SK-N-SH treated with all-trans-retinoic acid at 6 μM for 48 hours (cell line): ENCODE measurements at regions not wholly inside any gene's neighbourhood (a gene's known extent, or its start where the extent isn't known, plus 50 kb on each side); places are given as distances from the start of the nearest gene placed in this dataset.

Experiments
- BACH2 ChIP-seq: fragments of 250-450 bp; sonication (Bioruptor Pico); IDR thresholded peaks from 2 replicates; pipeline ENCODE4 v1.9.0; 2021; ENCODE audit warnings: mild to moderate bottlenecking, borderline replicate concordance
- CSRNP3 ChIP-seq: fragments of 250-450 bp; sonication (Bioruptor Pico); IDR thresholded peaks from 2 replicates; pipeline ENCODE4 v1.5.1; 2021; ENCODE audit warnings: mild to moderate bottlenecking, moderate library complexity
- ESRRG ChIP-seq: fragments of 250-450 bp; sonication (Bioruptor Pico); IDR thresholded peaks from 2 replicates; pipeline ENCODE4 v1.6.1; 2021; ENCODE audit warnings: mild to moderate bottlenecking
- GLIS3 ChIP-seq: fragments of 250-450 bp; sonication (Bioruptor Pico); IDR thresholded peaks from 2 replicates; pipeline ENCODE4 v1.5.0; 2020; ENCODE audit warnings: mild to moderate bottlenecking, moderate library complexity
- POU6F1 ChIP-seq: fragments of 250-450 bp; sonication (Bioruptor Pico); IDR thresholded peaks from 2 replicates; pipeline ENCODE4 v1.8.0; 2021; ENCODE audit warnings: low read depth, mild to moderate bottlenecking, moderate library complexity, borderline replicate concordance
- RARB ChIP-seq: fragments of 250-450 bp; sonication (Bioruptor Pico); IDR thresholded peaks from 2 replicates; pipeline ENCODE4 v1.8.0; 2021; ENCODE audit warnings: mild to moderate bottlenecking, moderate library complexity
- TCF4 ChIP-seq: fragments of 250-450 bp; sonication (Bioruptor Pico); IDR thresholded peaks from 2 replicates; pipeline ENCODE4 v1.8.0; 2021; ENCODE audit warnings: mild to moderate bottlenecking, moderate library complexity, borderline replicate concordance
- ZFP3 ChIP-seq: fragments of 250-450 bp; sonication (Bioruptor Pico); IDR thresholded peaks from 2 replicates; pipeline ENCODE4 v1.5.0; 2020; ENCODE audit warnings: mild to moderate bottlenecking, moderate library complexity
- ZNF565 ChIP-seq: fragments of 450-650 bp; formaldehyde crosslinking; conservative IDR thresholded peaks from 2 replicates; pipeline ENCODE4 v1.5.0; 2020; ENCODE audit warnings: low read depth, mild to moderate bottlenecking, moderate library complexity

- TF ChIP-seq GLIS3 (CRISPR knock-in tag) (no peak), CSRNP3 (CRISPR knock-in tag) (no peak), TCF4 (CRISPR knock-in tag) (no peak), RARB (no peak), ZNF565 (no peak), ESRRG (CRISPR knock-in tag) (no peak), BACH2 (CRISPR knock-in tag) (no peak), ZFP3 (no peak), POU6F1 (CRISPR knock-in tag) (no peak)
Measured at GRCh38 chr16:87068762-87069150, 248.4 kb downstream of the C16orf95 start.
